Lower lobe of right lung (tissue), 2 donors: ENCODE measurements at regions not wholly inside any gene's neighbourhood (a gene's known extent, or its start where the extent isn't known, plus 50 kb on each side); places are given as distances from the start of the nearest gene placed in this dataset.

Experiments
- ATAC-seq, 2 donors: fragments of 200-7000 bp; cut with Tn5 transposase; one replicate each; pipeline ENCODE4 v1.9.1; 2020 to 2022; ENCODE audit warnings: mild to moderate bottlenecking in 2 of 2, moderate library complexity in 2 of 2
- DNase-seq: peaks from one replicate; pipeline ENCODE4 v3.0.0-alpha.2; 2020
- H3K27ac ChIP-seq: fragments of 200-600 bp; one replicate; pipeline ENCODE4 v1.8.0; 2022
- H3K27me3 ChIP-seq: fragments of 200-600 bp; one replicate; pipeline ENCODE4 v1.8.0; 2022; ENCODE audit warnings: low read depth
- H3K36me3 ChIP-seq: fragments of 200-600 bp; one replicate; pipeline ENCODE4 v1.8.0; 2022; ENCODE audit warnings: mild to moderate bottlenecking
- H3K4me1 ChIP-seq: fragments of 200-600 bp; one replicate; pipeline ENCODE4 v1.8.0; 2022
- H3K4me3 ChIP-seq: fragments of 200-600 bp; one replicate; pipeline ENCODE4 v1.8.0; 2022; ENCODE audit warnings: mild to moderate bottlenecking
- H3K9me3 ChIP-seq: fragments of 200-600 bp; one replicate; pipeline ENCODE4 v1.8.0; 2022
- CTCF ChIP-seq: fragments of 200-600 bp; IDR thresholded peaks from one replicate; pipeline ENCODE4 v1.8.0; 2022; ENCODE audit warnings: antibody characterized with exemption, mild to moderate bottlenecking
- intact Hi-C: fragments of 100-400 bp; cut with DNase I; formaldehyde crosslinking; loops from one replicate; pipeline ENCODE4 v1.11.0; 2022
- donor health status: DM: no; HTN: yes; CAD: no; lungs with severe emphysema.

GRCh38 chr3:166957121-166957520 lies 423.0 kb downstream of the ZBBX start:
- Histone ChIP-seq H3K4me3 (no peak overlapping the region), H3K4me1 (no peaks in the 10 kb centered on the region), H3K36me3 (no peaks in the 10 kb centered on the region), H3K27ac (no peak overlapping the region), H3K9me3 (peaks cover 6% of the 10 kb centered on the region), H3K27me3 (no peaks in the 10 kb centered on the region)
- ATAC-seq (no peak), DNase-seq (no peak)
- intact Hi-C loops = no loop called here
- no peak for TF ChIP-seq CTCF

DNA sequence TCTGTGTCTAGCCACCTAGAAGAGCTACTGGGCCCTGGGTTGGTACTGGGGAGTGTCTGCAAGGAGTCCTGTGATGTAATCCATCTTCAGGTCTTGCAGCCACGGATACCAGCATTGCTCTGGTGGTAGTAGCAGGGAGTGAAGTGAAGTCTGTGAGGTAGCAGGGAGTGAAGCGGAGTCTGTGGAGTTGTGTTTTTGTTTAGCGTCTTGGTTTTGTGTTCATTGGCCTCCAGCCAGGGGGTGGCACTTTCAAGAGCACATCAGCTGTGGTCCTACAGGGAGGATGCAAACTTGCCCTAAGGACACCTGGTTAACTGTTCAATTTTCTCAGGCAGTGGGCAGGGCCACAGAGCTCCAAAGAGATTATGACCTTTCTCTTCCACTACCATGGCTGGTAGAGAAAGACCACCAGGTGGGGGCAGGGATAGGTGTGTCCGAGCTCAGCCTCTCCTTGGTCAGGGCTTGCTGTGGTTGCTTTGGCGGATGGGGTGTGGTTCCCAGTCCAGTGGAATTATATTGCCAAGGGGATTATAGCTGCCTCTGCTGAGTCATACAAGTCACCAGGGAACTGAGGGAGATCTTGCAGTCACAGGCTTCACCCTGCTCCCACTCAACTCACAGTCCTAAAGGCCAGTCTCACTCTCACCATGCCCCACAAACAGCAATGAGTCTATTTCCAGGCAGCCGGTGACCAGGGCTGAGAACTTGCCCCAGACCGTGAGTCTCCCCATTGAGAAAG lies 424.7 kb downstream of the ZBBX start:
- H3K9me3 ChIP-seq = peaks cover 6% of the 10 kb centered on the region
- H3K27ac ChIP-seq = no peak overlapping the region
- no peaks in the 10 kb centered on the region for H3K27me3 ChIP-seq
- intact Hi-C loops = no loop called here
- H3K36me3 ChIP-seq = no peaks in the 10 kb centered on the region
- no peak for TF ChIP-seq CTCF
- ATAC-seq = no peak
- DNase-seq = no peak
- H3K4me1 ChIP-seq = no peaks in the 10 kb centered on the region
- no peak overlapping the region for H3K4me3 ChIP-seq

DNA sequence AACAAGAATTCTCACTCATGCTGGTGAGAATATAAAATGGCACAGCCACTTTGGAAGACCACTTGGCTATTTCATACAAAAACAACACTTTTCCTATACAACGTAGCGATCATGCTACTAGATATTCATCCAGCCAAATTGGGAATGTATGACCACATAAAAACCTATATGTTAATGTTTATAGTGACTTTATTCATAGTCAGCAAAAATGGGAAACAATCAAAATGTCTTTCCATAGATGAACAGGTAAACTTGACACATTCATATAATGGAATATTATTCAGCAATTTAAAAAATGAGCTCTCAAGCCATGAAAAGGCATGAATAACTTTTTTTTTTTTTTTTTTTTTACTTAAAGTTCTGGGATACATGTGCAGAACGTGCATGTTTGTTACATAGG lies 445.2 kb downstream of the ZBBX start:
- H3K27me3 ChIP-seq = no peaks in the 10 kb centered on the region
- no peak for TF ChIP-seq CTCF
- no peak overlapping the region for H3K4me3 ChIP-seq
- H3K4me1 ChIP-seq = no peaks in the 10 kb centered on the region
- intact Hi-C loops = no loop called here
- H3K9me3 ChIP-seq = no peaks in the 10 kb centered on the region
- ATAC-seq (no peak), DNase-seq (no peak)
- no peak overlapping the region for H3K27ac ChIP-seq
- no peaks in the 10 kb centered on the region for H3K36me3 ChIP-seq

DNA sequence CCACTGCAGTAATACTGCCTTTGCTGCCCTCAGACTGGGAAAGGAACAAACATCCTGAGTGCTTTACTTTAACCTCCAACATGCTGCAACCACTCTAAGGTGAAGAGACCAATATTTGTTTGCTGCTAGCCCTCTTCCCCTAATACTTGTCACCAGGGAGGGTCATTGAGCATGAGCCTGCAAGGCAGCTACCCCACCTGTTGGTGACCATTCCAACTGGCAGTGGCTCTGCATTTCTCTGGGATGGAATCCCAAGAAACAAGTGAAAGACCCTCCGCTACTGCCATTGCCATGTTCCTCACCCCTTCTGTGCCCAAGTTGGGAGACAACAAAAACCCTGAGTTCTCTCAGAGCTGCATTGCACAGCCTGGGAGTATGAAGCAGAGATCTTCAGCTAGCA lies 462.7 kb downstream of the ZBBX start:
- H3K4me3 ChIP-seq = no peak overlapping the region
- H3K27ac ChIP-seq = no peak overlapping the region
- no peak for ATAC-seq
- TF ChIP-seq CTCF = no peak
- no peaks in the 10 kb centered on the region for H3K36me3 ChIP-seq
- H3K9me3 ChIP-seq = no peaks in the 10 kb centered on the region
- H3K27me3 ChIP-seq = no peaks in the 10 kb centered on the region
- no peak for DNase-seq
- intact Hi-C loops = no loop called here
- no peaks in the 10 kb centered on the region for H3K4me1 ChIP-seq

- H3K27me3 ChIP-seq = no peaks in the 10 kb centered on the region
- ATAC-seq (no peak), DNase-seq (no peak)
- H3K27ac ChIP-seq = no peak overlapping the region
- intact Hi-C loops = no loop called here
- H3K4me1 ChIP-seq = no peaks in the 10 kb centered on the region
- no peak overlapping the region for H3K4me3 ChIP-seq
- no peak for TF ChIP-seq CTCF
- no peaks in the 10 kb centered on the region for H3K9me3 ChIP-seq
- no peaks in the 10 kb centered on the region for H3K36me3 ChIP-seq
These were observed 477.7 kb downstream of the ZBBX start for GRCh38 chr3:166902374-166902773.
